SK-N-SH treated with all-trans-retinoic acid at 6 μM for 48 hours (cell line): ENCODE measurements at regions not wholly inside any gene's neighbourhood (a gene's known extent, or its start where the extent isn't known, plus 50 kb on each side); places are given as distances from the start of the nearest gene placed in this dataset.

Experiments used
- ATAC-seq: fragments of 200-7000 bp; cut with Tn5 transposase; 3 replicates; pipeline ENCODE4 v1.9.1; 2020; ENCODE audit warnings: mild to moderate bottlenecking, moderate library complexity
- ARNTL ChIP-seq: fragments of 450-650 bp; formaldehyde crosslinking; IDR thresholded peaks from 2 replicates; pipeline ENCODE4 v1.5.0; 2020; ENCODE audit warnings: low read depth, mild to moderate bottlenecking, moderate library complexity, borderline replicate concordance
- BACH2 ChIP-seq: fragments of 250-450 bp; sonication (Bioruptor Pico); IDR thresholded peaks from 2 replicates; pipeline ENCODE4 v1.9.0; 2021; ENCODE audit warnings: mild to moderate bottlenecking, borderline replicate concordance
- CSDC2 ChIP-seq: fragments of 250-450 bp; sonication (Bioruptor Pico); IDR thresholded peaks from 2 replicates; pipeline ENCODE4 v1.5.0; 2020; ENCODE audit warnings: mild to moderate bottlenecking, moderate library complexity
- CSRNP3 ChIP-seq: fragments of 250-450 bp; sonication (Bioruptor Pico); IDR thresholded peaks from 2 replicates; pipeline ENCODE4 v1.5.1; 2021; ENCODE audit warnings: mild to moderate bottlenecking, moderate library complexity
- ESRRG ChIP-seq: fragments of 250-450 bp; sonication (Bioruptor Pico); IDR thresholded peaks from 2 replicates; pipeline ENCODE4 v1.6.1; 2021; ENCODE audit warnings: mild to moderate bottlenecking
- GLIS3 ChIP-seq: fragments of 250-450 bp; sonication (Bioruptor Pico); IDR thresholded peaks from 2 replicates; pipeline ENCODE4 v1.5.0; 2020; ENCODE audit warnings: mild to moderate bottlenecking, moderate library complexity
- OSR1 ChIP-seq: fragments of 250-450 bp; sonication (Bioruptor Pico); IDR thresholded peaks from 2 replicates; pipeline ENCODE4 v1.8.0; 2022; ENCODE audit warnings: moderate library complexity, mild to moderate bottlenecking, inconsistent platforms
- POU6F1 ChIP-seq: fragments of 250-450 bp; sonication (Bioruptor Pico); IDR thresholded peaks from 2 replicates; pipeline ENCODE4 v1.8.0; 2021; ENCODE audit warnings: low read depth, mild to moderate bottlenecking, moderate library complexity, borderline replicate concordance
- PPARA ChIP-seq: fragments of 250-450 bp; sonication (Bioruptor Pico); IDR thresholded peaks from 2 replicates; pipeline ENCODE4 v1.5.0; 2020; ENCODE audit warnings: mild to moderate bottlenecking, borderline replicate concordance
- SNAI2 ChIP-seq: fragments of 250-450 bp; sonication (Bioruptor Pico); IDR thresholded peaks from 2 replicates; pipeline ENCODE4 v1.5.0; 2020; ENCODE audit warnings: mild to moderate bottlenecking, moderate library complexity
- TCF4 ChIP-seq: fragments of 250-450 bp; sonication (Bioruptor Pico); IDR thresholded peaks from 2 replicates; pipeline ENCODE4 v1.8.0; 2021; ENCODE audit warnings: mild to moderate bottlenecking, moderate library complexity, borderline replicate concordance
- TOX ChIP-seq: fragments of 250-450 bp; sonication (Bioruptor Pico); IDR thresholded peaks from 2 replicates; pipeline ENCODE4 v1.8.0; 2021; ENCODE audit warnings: mild to moderate bottlenecking, moderate library complexity, borderline replicate concordance
- TSHZ2 ChIP-seq: fragments of 250-450 bp; sonication (Bioruptor Pico); IDR thresholded peaks from 2 replicates; pipeline ENCODE4 v1.5.0; 2020; ENCODE audit warnings: mild to moderate bottlenecking, moderate library complexity
- ZC3H10 ChIP-seq: fragments of 250-450 bp; sonication (Bioruptor Pico); IDR thresholded peaks from 2 replicates; pipeline ENCODE4 v1.5.1; 2021; ENCODE audit warnings: mild to moderate bottlenecking, moderate library complexity
- ZNF565 ChIP-seq: fragments of 450-650 bp; formaldehyde crosslinking; conservative IDR thresholded peaks from 2 replicates; pipeline ENCODE4 v1.5.0; 2020; ENCODE audit warnings: low read depth, mild to moderate bottlenecking, moderate library complexity
- ZNF70 ChIP-seq: fragments of 450-650 bp; formaldehyde crosslinking; IDR thresholded peaks from 2 replicates; pipeline ENCODE4 v1.5.0; 2020; ENCODE audit warnings: mild to moderate bottlenecking, moderate library complexity
- ZNF8 ChIP-seq: fragments of 450-650 bp; formaldehyde crosslinking; IDR thresholded peaks from 2 replicates; pipeline ENCODE4 v1.5.0; 2020; ENCODE audit warnings: mild to moderate bottlenecking, moderate library complexity
- TF ChIP-seq, protein P1 (sequence below): fragments of 250-450 bp; sonication (Bioruptor Pico); IDR thresholded peaks from 2 replicates; pipeline ENCODE4 v1.8.0; 2020; ENCODE audit warnings: mild to moderate bottlenecking, moderate library complexity, borderline replicate concordance
- TF ChIP-seq, protein P2 (sequence below): fragments of 250-450 bp; sonication (Bioruptor Pico); IDR thresholded peaks from 2 replicates; pipeline ENCODE4 v1.5.1; 2020; ENCODE audit warnings: low read depth, mild to moderate bottlenecking, moderate library complexity

DNA sequence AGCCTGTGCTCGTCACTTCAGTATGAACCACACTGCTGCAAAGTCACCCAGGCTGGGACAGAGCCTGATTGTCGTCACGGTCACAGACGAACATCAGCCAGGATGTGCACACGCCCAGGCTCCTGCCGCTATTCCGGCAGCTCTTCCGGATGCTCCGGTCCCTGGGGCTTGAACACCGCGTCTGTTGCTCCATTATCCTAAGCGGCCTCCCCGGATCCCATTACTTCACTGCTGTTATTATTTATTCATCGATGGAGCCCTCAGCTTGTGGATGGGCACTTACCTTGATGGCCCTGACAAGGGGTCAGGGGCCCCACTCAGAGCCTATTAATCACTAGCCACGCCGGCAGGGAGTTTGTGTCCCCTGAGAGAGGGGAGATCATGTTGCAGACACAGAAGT, 120.8 kb upstream of the PCBD1 start:
- TF ChIP-seq ESRRG, result no peak
- no peak for TF ChIP-seq TOX (CRISPR knock-in tag)
- no peak for TF ChIP-seq OSR1
- TF ChIP-seq, protein P1, sequence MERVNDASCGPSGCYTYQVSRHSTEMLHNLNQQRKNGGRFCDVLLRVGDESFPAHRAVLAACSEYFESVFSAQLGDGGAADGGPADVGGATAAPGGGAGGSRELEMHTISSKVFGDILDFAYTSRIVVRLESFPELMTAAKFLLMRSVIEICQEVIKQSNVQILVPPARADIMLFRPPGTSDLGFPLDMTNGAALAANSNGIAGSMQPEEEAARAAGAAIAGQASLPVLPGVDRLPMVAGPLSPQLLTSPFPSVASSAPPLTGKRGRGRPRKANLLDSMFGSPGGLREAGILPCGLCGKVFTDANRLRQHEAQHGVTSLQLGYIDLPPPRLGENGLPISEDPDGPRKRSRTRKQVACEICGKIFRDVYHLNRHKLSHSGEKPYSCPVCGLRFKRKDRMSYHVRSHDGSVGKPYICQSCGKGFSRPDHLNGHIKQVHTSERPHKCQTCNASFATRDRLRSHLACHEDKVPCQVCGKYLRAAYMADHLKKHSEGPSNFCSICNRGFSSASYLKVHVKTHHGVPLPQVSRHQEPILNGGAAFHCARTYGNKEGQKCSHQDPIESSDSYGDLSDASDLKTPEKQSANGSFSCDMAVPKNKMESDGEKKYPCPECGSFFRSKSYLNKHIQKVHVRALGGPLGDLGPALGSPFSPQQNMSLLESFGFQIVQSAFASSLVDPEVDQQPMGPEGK (CRISPR knock-in tag), result no peak
- TF ChIP-seq ZC3H10 (CRISPR knock-in tag), result no peak
- no peak for TF ChIP-seq ZNF8
- TF ChIP-seq ARNTL, result no peak
- TF ChIP-seq SNAI2 (CRISPR knock-in tag), result no peak
- no peak for TF ChIP-seq GLIS3
- no peak for TF ChIP-seq PPARA (CRISPR knock-in tag)
- ATAC-seq, result no peak

- TF ChIP-seq GLIS3 (no peak), ZNF565 (CRISPR knock-in tag) (no peak), ZC3H10 (CRISPR knock-in tag) (no peak), TCF4 (CRISPR knock-in tag) (no peak), CSRNP3 (no peak), BACH2 (no peak), POU6F1 (CRISPR knock-in tag) (no peak), CSDC2 (CRISPR knock-in tag) (no peak), ARNTL (no peak), ESRRG (no peak), SNAI2 (CRISPR knock-in tag) (no peak), TSHZ2 (CRISPR knock-in tag) (no peak), ZNF70 (CRISPR knock-in tag) (no peak)
- TF ChIP-seq, protein P2, sequence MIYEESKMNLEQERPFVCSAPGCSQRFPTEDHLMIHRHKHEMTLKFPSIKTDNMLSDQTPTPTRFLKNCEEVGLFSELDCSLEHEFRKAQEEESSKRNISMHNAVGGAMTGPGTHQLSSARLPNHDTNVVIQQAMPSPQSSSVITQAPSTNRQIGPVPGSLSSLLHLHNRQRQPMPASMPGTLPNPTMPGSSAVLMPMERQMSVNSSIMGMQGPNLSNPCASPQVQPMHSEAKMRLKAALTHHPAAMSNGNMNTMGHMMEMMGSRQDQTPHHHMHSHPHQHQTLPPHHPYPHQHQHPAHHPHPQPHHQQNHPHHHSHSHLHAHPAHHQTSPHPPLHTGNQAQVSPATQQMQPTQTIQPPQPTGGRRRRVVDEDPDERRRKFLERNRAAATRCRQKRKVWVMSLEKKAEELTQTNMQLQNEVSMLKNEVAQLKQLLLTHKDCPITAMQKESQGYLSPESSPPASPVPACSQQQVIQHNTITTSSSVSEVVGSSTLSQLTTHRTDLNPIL (CRISPR knock-in tag), result no peak
- TF ChIP-seq, all 23 proteins: peak for 0
- no peak for ATAC-seq
These were observed 122.4 kb upstream of the PCBD1 start for GRCh38 chr10:71010730-71011129.

DNA sequence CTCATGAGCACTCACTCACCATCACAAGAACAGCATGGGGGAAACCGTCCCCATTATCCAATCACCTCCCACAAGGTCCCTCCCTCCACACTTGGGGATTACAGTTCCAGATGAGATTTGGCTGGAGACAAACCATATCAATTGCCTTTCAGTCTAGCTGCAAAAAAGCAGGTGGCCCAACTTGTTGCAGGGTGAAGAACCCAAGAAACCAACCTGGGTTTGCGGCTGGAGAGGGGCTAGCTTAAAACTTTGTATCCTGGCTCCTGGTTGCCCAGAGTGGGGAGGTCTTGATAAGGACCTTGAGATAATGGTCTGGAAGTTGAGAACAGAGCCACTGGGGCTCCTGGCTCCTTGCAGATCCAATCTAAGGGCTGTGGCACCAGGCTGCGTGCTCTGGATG, 122.8 kb upstream of the PCBD1 start:
- ATAC-seq, result no peak
- TF ChIP-seq OSR1 (no peak), TSHZ2 (CRISPR knock-in tag) (no peak), TOX (CRISPR knock-in tag) (no peak), ZNF8 (no peak), TCF4 (CRISPR knock-in tag) (no peak), CSRNP3 (no peak), GLIS3 (no peak)
- TF ChIP-seq, protein P1 (CRISPR knock-in tag), result no peak
- TF ChIP-seq, protein P2 (CRISPR knock-in tag), result no peak
